GM19025 (cell line): ENCODE measurements at regions not wholly inside any gene's neighbourhood (a gene's known extent, or its start where the extent isn't known, plus 50 kb on each side); places are given as distances from the start of the nearest gene placed in this dataset.
"Not testable (repeated sequence)": the region's sequence is repeated elsewhere in the genome, so short reads cannot be mapped to it uniquely, and the experiment has no call there.

Experiments used
- ATAC-seq: cut with Tn5 transposase; IDR thresholded peaks from one replicate; pipeline ENCODE4 v1.9.1; 2021; ENCODE audit warnings: mild to moderate bottlenecking, low read depth, moderate library complexity; ENCODE audit not compliant: unreplicated experiment

- not testable (repeated sequence) for ATAC-seq
Measured at GRCh38 chr2:89756616-89757015, 1065.1 kb downstream of the RPIA start.

- not testable (repeated sequence) for ATAC-seq
Measured at GRCh38 chr2:89758332-89759026, 1067.0 kb downstream of the RPIA start.

- not testable (repeated sequence) for ATAC-seq
Measured at GRCh38 chr2:89760762-89761161, 1069.3 kb downstream of the RPIA start.

GRCh38 chr2:89761171-89761570 lies 1069.7 kb downstream of the RPIA start:
- not testable (repeated sequence) for ATAC-seq

GRCh38 chr2:89761863-89762262 lies 1070.4 kb downstream of the RPIA start:
- not testable (repeated sequence) for ATAC-seq

GRCh38 chr2:89762461-89763253 lies 1071.2 kb downstream of the RPIA start:
- not testable (repeated sequence) for ATAC-seq

GRCh38 chr2:89763254-89763580 lies 1071.7 kb downstream of the RPIA start:
- no peak for ATAC-seq

GRCh38 chr2:89763581-89764485 lies 1072.4 kb downstream of the RPIA start:
- no peak for ATAC-seq

GRCh38 chr2:89764571-89765360 lies 1073.3 kb downstream of the RPIA start:
- ATAC-seq = not testable (repeated sequence)

GRCh38 chr2:89765361-89765718 lies 1073.9 kb downstream of the RPIA start:
- ATAC-seq = not testable (repeated sequence)

- not testable (repeated sequence) for ATAC-seq
Measured at GRCh38 chr2:89766141-89766990, 1074.9 kb downstream of the RPIA start.

GRCh38 chr2:89767058-89767457 lies 1075.6 kb downstream of the RPIA start:
- not testable (repeated sequence) for ATAC-seq

- ATAC-seq = no peak
Measured at GRCh38 chr2:89767572-89768435, 1076.3 kb downstream of the RPIA start.

- no peak for ATAC-seq
Measured at GRCh38 chr2:89775885-89776284, 1084.4 kb downstream of the RPIA start.

GRCh38 chr2:89780318-89780717 lies 1088.8 kb downstream of the RPIA start:
- no peak for ATAC-seq

GRCh38 chr2:89781962-89782361 lies 1090.5 kb downstream of the RPIA start:
- ATAC-seq = no peak

GRCh38 chr2:89784960-89785359 lies 1093.5 kb downstream of the RPIA start:
- no peak for ATAC-seq

- ATAC-seq = not testable (repeated sequence)
Measured at GRCh38 chr2:89785528-89785927, 1094.1 kb downstream of the RPIA start.
